H1 (cell line): ENCODE measurements at regions not wholly inside any gene's neighbourhood (a gene's known extent, or its start where the extent isn't known, plus 50 kb on each side); places are given as distances from the start of the nearest gene placed in this dataset.

Source experiments
- CTCF ChIA-PET: fragments of 300-600 bp; sonication (Branson Sonifier 250); formaldehyde crosslinking; loops from one replicate; lab custom pipeline; 2021; ENCODE audit not compliant: partially characterized antibody; lab: Charles Lee
- POLR2A ChIA-PET: fragments of 300-600 bp; sonication (Branson Sonifier 250); formaldehyde crosslinking; loops from one replicate; lab custom pipeline; 2021; ENCODE audit warnings: inconsistent platforms; ENCODE audit not compliant: partially characterized antibody; lab: Charles Lee
- DNase-seq, 2 experiments: peaks; one replicate each; pipeline versions ENCODE4 v3.0.0 to v3.0.0-alpha.2; 2010 to 2022; ENCODE audit warnings: low spot score in 2 of 2, low read depth in 1 of 2, mixed read lengths in 1 of 2
- FAIRE-seq: peaks from 2 replicates; lab custom pipeline; 2011; peaks lifted over from hg19 to GRCh38; lab: Jason Lieb, UNC
- H2AFZ ChIP-seq: 2 replicates; pipeline ENCODE4 v1.8.1; 2012; ENCODE audit warnings: low read length, inconsistent platforms
- H2AK5ac ChIP-seq: 2 replicates; pipeline ENCODE4 v1.6.1; 2013; ENCODE audit warnings: low read depth, low read length
- H2BK120ac ChIP-seq: replicated peaks from 2 replicates; pipeline ENCODE3; 2013; ENCODE audit warnings: low read depth, low read length, inconsistent platforms
- H2BK12ac ChIP-seq: 2 replicates; pipeline ENCODE4 v1.6.1; 2013; ENCODE audit warnings: low read depth, low read length
- H2BK15ac ChIP-seq: 2 replicates; pipeline ENCODE4 v1.6.1; 2013; ENCODE audit warnings: low read length
- H2BK20ac ChIP-seq: 2 replicates; pipeline ENCODE4 v1.6.1; 2013; ENCODE audit warnings: low read length
- H2BK5ac ChIP-seq: 2 replicates; pipeline ENCODE4 v1.6.1; 2013; ENCODE audit warnings: low read depth, low read length
- H3K14ac ChIP-seq: 2 replicates; pipeline ENCODE4 v1.6.1; 2013; ENCODE audit warnings: inconsistent platforms; ENCODE audit not compliant: insufficient read length
- H3K18ac ChIP-seq: 2 replicates; pipeline ENCODE4 v1.6.1; 2013; ENCODE audit warnings: low read length; ENCODE audit errors: extremely low read depth
- H3K23ac ChIP-seq: 2 replicates; pipeline ENCODE4 v1.6.1; 2013; ENCODE audit warnings: inconsistent platforms; ENCODE audit not compliant: insufficient read length
- H3K23me2 ChIP-seq: 2 replicates; pipeline ENCODE4 v1.6.1; 2013; ENCODE audit warnings: low read depth, low read length
- H3K27ac ChIP-seq: 2 replicates; pipeline ENCODE4 v1.6.1; 2011; ENCODE audit warnings: low read depth, low read length, inconsistent platforms
- H3K27me3 ChIP-seq, 4 experiments: replicated peaks in 1 of 4; 1 replicate in 1 of 4; 2 replicates in 3 of 4; pipeline versions ENCODE4 v1.6.1 to v1.8.1; 2011 to 2013; ENCODE audit warnings: low read length in 3 of 4, mild to moderate bottlenecking in 3 of 4, inconsistent platforms in 2 of 4, mixed read lengths in 2 of 4, moderate library complexity in 1 of 4; ENCODE audit not compliant: control insufficient read depth in 3 of 4, insufficient read depth in 3 of 4; ENCODE audit errors: extremely low read depth in 1 of 4
- H3K36me3 ChIP-seq, 4 experiments: 2 replicates each; pipeline versions ENCODE4 v1.6.1 to v1.8.1; 2011 to 2013; ENCODE audit warnings: mild to moderate bottlenecking in 4 of 4, low read length in 3 of 4, moderate library complexity in 2 of 4, control low read depth in 1 of 4, inconsistent platforms in 1 of 4; ENCODE audit not compliant: insufficient read depth in 4 of 4, control insufficient read depth in 2 of 4
- H3K4ac ChIP-seq: replicated peaks from 2 replicates; pipeline ENCODE3; 2013; ENCODE audit warnings: low read length, low read depth, mixed read lengths, inconsistent platforms; ENCODE audit not compliant: insufficient read length
- H3K4me1 ChIP-seq, 4 experiments: replicated peaks in 1 of 4; 1 replicate in 1 of 4; 2 replicates in 3 of 4; pipeline versions ENCODE4 v1.6.1 to v1.8.1; 2011 to 2013; ENCODE audit warnings: low read length in 3 of 4, inconsistent platforms in 2 of 4, mixed read lengths in 1 of 4; ENCODE audit not compliant: insufficient read depth in 4 of 4, control insufficient read depth in 3 of 4
- H3K4me2 ChIP-seq, 2 experiments: 2 replicates each; pipeline versions ENCODE4 v1.6.1 to v1.8.1; 2011 to 2013; ENCODE audit warnings: low read depth in 2 of 2, low read length in 2 of 2, control low read depth in 1 of 2, inconsistent platforms in 1 of 2, mild to moderate bottlenecking in 1 of 2; ENCODE audit not compliant: insufficient read depth in 1 of 2
- H3K4me3 ChIP-seq, 4 experiments: fragments of 200-600, 300-600 bp in 1 of 4; sonication (generic), shearing (Covaris generic), sonication (Bioruptor Twin) in 1 of 4; 2 replicates each; pipeline versions ENCODE4 v1.5.1 to v1.8.1; 2011 to 2016; ENCODE audit warnings: low read length in 4 of 4, low read depth in 3 of 4, control low read depth in 2 of 4, inconsistent platforms in 2 of 4, mild to moderate bottlenecking in 2 of 4, mixed read lengths in 1 of 4, moderate library complexity in 1 of 4; ENCODE audit not compliant: insufficient read depth in 2 of 4; ENCODE audit errors: extremely low read depth in 1 of 4
- H3K56ac ChIP-seq: replicated peaks from 2 replicates; pipeline ENCODE3; 2013; ENCODE audit warnings: low read depth, mild to moderate bottlenecking, mixed read lengths, low read length, inconsistent platforms; ENCODE audit not compliant: insufficient read length
- H3K79me1 ChIP-seq: 2 replicates; pipeline ENCODE4 v1.6.1; 2013; ENCODE audit warnings: low read depth, low read length, control low read depth
- H3K79me2 ChIP-seq, 2 experiments: 2 replicates each; pipeline versions ENCODE4 v1.6.1 to v1.8.1; 2012 to 2013; ENCODE audit warnings: low read length in 2 of 2, mild to moderate bottlenecking in 2 of 2, inconsistent platforms in 1 of 2; ENCODE audit not compliant: insufficient read depth in 2 of 2, control insufficient read depth in 1 of 2
- H3K9ac ChIP-seq, 4 experiments: replicated peaks in 1 of 4; 1 replicate in 1 of 4; 2 replicates in 3 of 4; pipeline versions ENCODE4 v1.6.1 to v1.8.1; 2011 to 2013; ENCODE audit warnings: low read depth in 3 of 4, low read length in 3 of 4, control low read depth in 2 of 4, mild to moderate bottlenecking in 2 of 4, moderate library complexity in 2 of 4, inconsistent platforms in 1 of 4; ENCODE audit errors: extremely low read depth in 1 of 4
- H3K9me3 ChIP-seq, 2 experiments: 2 replicates each; pipeline versions ENCODE4 v1.6.1 to v1.8.1; 2012 to 2013; ENCODE audit warnings: mild to moderate bottlenecking in 2 of 2, moderate library complexity in 2 of 2, control low read depth in 1 of 2, inconsistent platforms in 1 of 2, low read depth in 1 of 2, low read length in 1 of 2, mixed read lengths in 1 of 2; ENCODE audit not compliant: insufficient read depth in 2 of 2
- H4K20me1 ChIP-seq, 2 experiments: replicated peaks in 1 of 2; 2 replicates each; pipeline versions ENCODE3 to v1.8.1; 2011 to 2013; ENCODE audit warnings: inconsistent platforms in 2 of 2, low read length in 2 of 2, mild to moderate bottlenecking in 1 of 2; ENCODE audit not compliant: insufficient read depth in 2 of 2, control insufficient read depth in 1 of 2
- H4K5ac ChIP-seq: 2 replicates; pipeline ENCODE4 v1.6.1; 2013; ENCODE audit warnings: low read length, low read depth, mixed read lengths, inconsistent platforms; ENCODE audit not compliant: insufficient read length
- H4K8ac ChIP-seq: 2 replicates; pipeline ENCODE4 v1.8.0; 2013; ENCODE audit warnings: mild to moderate bottlenecking, moderate library complexity, low read length, inconsistent platforms; ENCODE audit not compliant: insufficient read depth; ENCODE audit errors: extremely low read depth
- H4K91ac ChIP-seq: replicated peaks from 2 replicates; pipeline ENCODE3; 2013; ENCODE audit warnings: low read length, mixed read lengths, inconsistent platforms; ENCODE audit not compliant: insufficient read length
- CHD2 ChIP-seq: IDR thresholded peaks from 2 replicates; pipeline ENCODE4 v1.6.1; 2012; ENCODE audit warnings: low read length, improper control_type of control experiment
- CREB1 ChIP-seq: IDR thresholded peaks from 2 replicates; pipeline ENCODE4 v1.6.1; 2012; ENCODE audit warnings: inconsistent platforms
- E2F6 ChIP-seq: IDR thresholded peaks from 2 replicates; pipeline ENCODE4 v1.6.1; 2012; ENCODE audit warnings: inconsistent platforms
- HDAC6 ChIP-seq: IDR thresholded peaks from one replicate; pipeline ENCODE4 v1.7.1; 2012; ENCODE audit warnings: low read depth, mild to moderate bottlenecking, inconsistent platforms, low read length, moderate library complexity
- JUN ChIP-seq: IDR thresholded peaks from 2 replicates; pipeline ENCODE4 v1.6.1; 2011; ENCODE audit warnings: low read depth, mild to moderate bottlenecking, improper control_type of control experiment, low read length
- KDM1A ChIP-seq: fragments of 200-600, 300-600 bp; sonication (generic); IDR thresholded peaks from 2 replicates; pipeline ENCODE4 v1.7.1; 2016; ENCODE audit warnings: mild to moderate bottlenecking, low read length, borderline replicate concordance
- KDM4A ChIP-seq: IDR thresholded peaks from one replicate; pipeline ENCODE4 v1.7.1; 2012; ENCODE audit warnings: low read depth, mild to moderate bottlenecking, moderate library complexity, low read length, inconsistent platforms; ENCODE audit not compliant: severe bottlenecking
- KDM5A ChIP-seq: fragments of 200-600 bp; IDR thresholded peaks from 2 replicates; pipeline ENCODE4 v1.7.1; 2012; ENCODE audit warnings: mild to moderate bottlenecking, low read length, inconsistent platforms, mixed read lengths
- RNF2 ChIP-seq: fragments of 200-900, 300-1000 bp; sonication (generic); IDR thresholded peaks from 2 replicates; pipeline ENCODE4 v1.7.1; 2016; ENCODE audit warnings: borderline replicate concordance, low read depth, mild to moderate bottlenecking, antibody characterized with exemption, low read length; ENCODE audit not compliant: poor library complexity, severe bottlenecking; ENCODE audit errors: missing control alignments
- SIN3A ChIP-seq, 2 experiments: IDR thresholded peaks in 1 of 2; conservative IDR thresholded peaks in 1 of 2; 2 replicates each; pipeline ENCODE4 v1.6.1; 2011 to 2012; ENCODE audit warnings: low read length in 2 of 2, improper control_type of control experiment in 1 of 2, low read depth in 1 of 2, mild to moderate bottlenecking in 1 of 2
- TAF7 ChIP-seq: optimal IDR thresholded peaks from 2 replicates; pipeline ENCODE3; 2011; ENCODE audit warnings: low read depth, mild to moderate bottlenecking, inconsistent platforms, low read length, moderate library complexity, borderline replicate concordance
- YY1 ChIP-seq: IDR thresholded peaks from 2 replicates; pipeline ENCODE4 v1.6.1; 2011; ENCODE audit warnings: low read depth, mild to moderate bottlenecking, low read length
- WGBS, 2 experiments: shearing (Covaris generic) in 1 of 2; methylation state at CpG; one replicate each; pipeline versions ENCODE4 v1.1.6 to v1.1.7; 2013 to 2015; ENCODE audit warnings: low lambda C conversion rate in 2 of 2, mixed read lengths in 2 of 2, inconsistent platforms in 1 of 2, low coverage in 1 of 2, missing lambda C conversion rate in 1 of 2; ENCODE audit not compliant: insufficient replicate concordance in 2 of 2, insufficient coverage in 1 of 2, insufficient read length in 1 of 2; ENCODE audit errors: extremely low coverage in 1 of 2, missing lambda C conversion rate in 1 of 2; 5-methylcytosine and 5-hydroxymethylcytosine counted together
- TF ChIP-seq, protein P1 (sequence below): IDR thresholded peaks from 2 replicates; pipeline ENCODE4 v1.6.1; 2012; ENCODE audit warnings: inconsistent platforms

DNA sequence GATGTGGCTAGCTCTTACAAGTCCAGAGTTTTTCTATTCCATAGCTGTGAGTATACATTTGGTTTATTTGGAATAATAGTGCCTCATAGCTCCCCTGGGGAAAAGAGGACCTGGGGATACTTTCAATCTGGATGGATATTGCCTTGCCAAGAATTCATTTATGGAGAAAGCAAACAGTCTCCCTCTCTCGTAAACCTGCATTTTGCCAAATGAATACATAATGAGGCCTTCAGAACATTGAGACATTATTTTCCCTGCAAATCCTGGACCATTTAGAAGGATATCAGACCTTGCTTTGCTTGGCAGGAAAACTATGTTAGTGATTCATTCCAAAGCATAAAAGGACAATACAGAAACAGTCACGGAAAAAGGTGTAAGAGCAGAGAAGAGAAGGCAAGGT is 569.6 kb upstream of the BRINP1 start:
- FAIRE-seq (no peak), DNase-seq (no peak)
- H3K9me3 ChIP-seq = no peaks in the 10 kb centered on the region
- no peaks in the 10 kb centered on the region for H3K27me3 ChIP-seq
- H4K20me1 ChIP-seq = no peaks in the 10 kb centered on the region
- H3K4me3 ChIP-seq = no peak overlapping the region
- no peak overlapping the region for H2BK120ac ChIP-seq
- H3K23me2 ChIP-seq = no peaks in the 10 kb centered on the region
- no peak overlapping the region for H3K18ac ChIP-seq
- H2BK20ac ChIP-seq = no peak overlapping the region
- no peak overlapping the region for H2AK5ac ChIP-seq
- H4K91ac ChIP-seq = no peak overlapping the region
- no peak overlapping the region for H3K14ac ChIP-seq
- H3K4me1 ChIP-seq = peaks cover 0 to 5% (median 0%) of the 10 kb centered on the region in 4 experiments; a peak in 2 of 7 replicates
- no peak overlapping the region for H3K9ac ChIP-seq
- CTCF ChIA-PET = interaction anchor here (1.1 to 1.9 kb wide), 3 partner anchors 10 to 386 kb away, joined by 3 to 5 read pairs (median 5); no protein-coding TSS in a partner anchor
- no peak overlapping the region for H3K27ac ChIP-seq
- H3K23ac ChIP-seq = no peak overlapping the region
- no peak overlapping the region for H4K8ac ChIP-seq
- H2AFZ ChIP-seq = 0 out of 2 replicates have a peak overlapping the region, but pooled peaks have one; percentile 91
- no peak overlapping the region for H3K56ac ChIP-seq
- POLR2A ChIA-PET = no interaction called here
- H3K4ac ChIP-seq = no peak overlapping the region
- H3K79me2 ChIP-seq = no peaks in the 10 kb centered on the region
- H2BK12ac ChIP-seq = no peak overlapping the region
- no peak overlapping the region for H4K5ac ChIP-seq
- no peak overlapping the region for H2BK5ac ChIP-seq
- no peak overlapping the region for H2BK15ac ChIP-seq
- no peaks in the 10 kb centered on the region for H3K36me3 ChIP-seq
- H3K79me1 ChIP-seq = no peaks in the 10 kb centered on the region
- no peak overlapping the region for H3K4me2 ChIP-seq
- WGBS, 2 experiments = 79% methylated on average over 2 of the region's 2 CpGs; no CpG with 5 or more reads in 1 of the 2 experiments
- TF ChIP-seq TAF7 (no peak), RNF2 (no peak), KDM4A (no peak), SIN3A (conservative IDR thresholded peaks at IDR 0.05 in 1 of 2, IDR thresholded peaks at IDR 0.05 in 1 of 2; ENCODE audit: low read depth in 1 of 2, low read length in 2 of 2) (no peak), YY1 (no peak), CHD2 (no peak), HDAC6 (no peak), KDM5A (no peak), CREB1 (no peak), JUN (no peak), KDM1A (no peak), E2F6 (no peak)
- TF ChIP-seq, protein P1, sequence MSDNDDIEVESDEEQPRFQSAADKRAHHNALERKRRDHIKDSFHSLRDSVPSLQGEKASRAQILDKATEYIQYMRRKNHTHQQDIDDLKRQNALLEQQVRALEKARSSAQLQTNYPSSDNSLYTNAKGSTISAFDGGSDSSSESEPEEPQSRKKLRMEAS = no peak
